Upper lobe of left lung (tissue), 4 donors: ENCODE measurements at regions not wholly inside any gene's neighbourhood (a gene's known extent, or its start where the extent isn't known, plus 50 kb on each side); places are given as distances from the start of the nearest gene placed in this dataset.
A peak's percentile ranks its signal among the peaks of the same experiment; 100 is the strongest.

Source experiments
- CTCF ChIP-seq, 6 experiments: fragments of 450-650 bp in 4 of 6; fragments of 200-600 bp in 2 of 6; sonication (generic) in 2 of 6; IDR thresholded peaks; one replicate each; pipeline ENCODE4 v1.5.1; 2016 to 2019; ENCODE audit warnings: antibody characterized with exemption in 6 of 6
- EP300 ChIP-seq, 4 donors: sonication (generic); formaldehyde crosslinking; IDR thresholded peaks; one replicate each; pipeline ENCODE4 v1.5.1; 2017; ENCODE audit warnings: antibody characterized with exemption in 4 of 4, control low read depth in 2 of 4
- POLR2A ChIP-seq, 4 donors: fragments of 450-650 bp; IDR thresholded peaks; one replicate each; pipeline ENCODE4 v1.5.1; 2016 to 2017; ENCODE audit warnings: antibody characterized with exemption in 4 of 4, mild to moderate bottlenecking in 2 of 4
- POLR2AphosphoS5 ChIP-seq, 2 donors: sonication (generic); formaldehyde crosslinking; IDR thresholded peaks; one replicate each; pipeline ENCODE4 v1.5.1; 2017; ENCODE audit warnings: antibody characterized with exemption in 2 of 2

DNA sequence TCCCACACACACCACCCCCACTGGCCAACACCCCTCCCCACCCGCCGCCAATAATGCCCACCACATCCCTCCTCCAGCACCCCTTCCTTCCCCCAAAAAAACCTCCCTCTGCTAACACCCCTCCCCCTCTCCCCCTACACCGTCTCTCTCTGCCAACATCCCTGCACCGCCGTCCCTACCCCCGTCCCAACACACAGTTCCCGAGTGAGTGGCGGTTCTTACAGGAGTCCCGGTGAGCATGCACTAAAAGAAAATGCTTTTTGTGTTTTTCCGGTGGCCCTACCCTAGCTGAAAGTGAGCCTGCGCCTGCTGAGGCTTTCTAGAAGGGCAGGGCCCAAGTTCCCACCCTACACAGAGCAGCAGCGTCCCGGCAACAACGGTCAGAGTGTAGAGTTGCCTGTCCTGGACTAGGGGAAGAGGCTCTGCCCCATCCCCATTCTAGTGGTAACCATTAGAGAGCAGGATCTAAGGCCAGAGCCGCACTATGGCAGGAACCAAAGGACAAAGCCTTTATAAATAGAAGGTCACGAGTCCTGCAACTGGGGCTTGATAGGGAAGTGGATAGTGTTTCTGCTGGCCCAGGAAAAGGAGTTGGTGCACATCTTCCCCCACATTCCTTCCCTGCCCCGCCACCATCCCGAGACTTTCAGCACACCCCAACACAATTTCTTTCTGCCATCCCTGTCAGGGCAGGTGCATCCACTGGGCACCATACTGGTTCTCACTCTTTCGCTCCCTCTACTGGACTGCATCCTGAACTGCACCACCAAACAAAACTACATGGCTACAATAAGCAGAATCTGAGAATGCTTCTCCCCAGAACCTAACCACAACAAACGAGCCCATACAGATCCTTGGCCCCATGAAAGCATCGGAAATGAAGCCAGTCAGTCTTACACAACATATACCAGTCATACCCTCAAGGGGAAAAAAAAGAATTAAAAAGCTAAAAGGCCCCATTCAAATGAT is 78.1 kb upstream of the PAGE3 start:
- TF ChIP-seq EP300 (IDR thresholded peaks at IDR 0.05) (no peak), CTCF (IDR thresholded peaks at IDR 0.05) (peak; percentile 25 to 55 (median 46)), POLR2A (IDR thresholded peaks at IDR 0.05) (no peak), POLR2AphosphoS5 (IDR thresholded peaks at IDR 0.05) (no peak)
